GM23338 (cell line): ENCODE measurements at regions not wholly inside any gene's neighbourhood (a gene's known extent, or its start where the extent isn't known, plus 50 kb on each side); places are given as distances from the start of the nearest gene placed in this dataset.

Experiments
- CREB1 ChIP-seq: fragments of 250-450 bp; sonication (Bioruptor Pico); IDR thresholded peaks from 2 replicates; pipeline ENCODE4 v1.5.0; 2020; ENCODE audit warnings: low read depth, mild to moderate bottlenecking, moderate library complexity
- EZH2 ChIP-seq: fragments of 200-600 bp; sonication (generic); IDR thresholded peaks from one replicate; pipeline ENCODE4 v1.8.0; 2017; ENCODE audit warnings: antibody characterized with exemption, mild to moderate bottlenecking, low read depth; ENCODE audit not compliant: unreplicated experiment
- EZH2phosphoT487 ChIP-seq: fragments of 200-600 bp; sonication (generic); IDR thresholded peaks from one replicate; pipeline ENCODE4 v1.8.1; 2018; ENCODE audit warnings: antibody characterized with exemption; ENCODE audit not compliant: unreplicated experiment
- NANOG ChIP-seq: IDR thresholded peaks from 2 replicates; pipeline ENCODE4 v1.6.1; 2016; ENCODE audit warnings: antibody characterized with exemption, borderline replicate concordance
- POLR2AphosphoS5 ChIP-seq: IDR thresholded peaks from 2 replicates; pipeline ENCODE4 v1.6.1; 2016; ENCODE audit warnings: antibody characterized with exemption, low read depth
- STAT1 ChIP-seq: IDR thresholded peaks from one replicate; pipeline ENCODE4 v1.6.1; 2016; ENCODE audit warnings: antibody characterized with exemption; ENCODE audit not compliant: unreplicated experiment
- ZNF114 ChIP-seq: fragments of 250-450 bp; sonication (Bioruptor Pico); IDR thresholded peaks from 2 replicates; pipeline ENCODE4 v1.5.0; 2020; ENCODE audit warnings: mild to moderate bottlenecking, moderate library complexity
- ZNF331 ChIP-seq: fragments of 250-450 bp; sonication (Bioruptor Pico); IDR thresholded peaks from 2 replicates; pipeline ENCODE4 v1.5.0; 2020; ENCODE audit warnings: low read depth, mild to moderate bottlenecking, moderate library complexity
- TF ChIP-seq, protein P1 (sequence below), 2 experiments: fragments of 200-600 bp in 1 of 2; sonication (generic) in 1 of 2; conservative IDR thresholded peaks; 2 replicates each; pipeline versions ENCODE4 v1.5.1 to v1.6.1; 2016 to 2017; ENCODE audit warnings: antibody characterized with exemption in 2 of 2, low read depth in 2 of 2, mild to moderate bottlenecking in 2 of 2, moderate library complexity in 1 of 2

DNA sequence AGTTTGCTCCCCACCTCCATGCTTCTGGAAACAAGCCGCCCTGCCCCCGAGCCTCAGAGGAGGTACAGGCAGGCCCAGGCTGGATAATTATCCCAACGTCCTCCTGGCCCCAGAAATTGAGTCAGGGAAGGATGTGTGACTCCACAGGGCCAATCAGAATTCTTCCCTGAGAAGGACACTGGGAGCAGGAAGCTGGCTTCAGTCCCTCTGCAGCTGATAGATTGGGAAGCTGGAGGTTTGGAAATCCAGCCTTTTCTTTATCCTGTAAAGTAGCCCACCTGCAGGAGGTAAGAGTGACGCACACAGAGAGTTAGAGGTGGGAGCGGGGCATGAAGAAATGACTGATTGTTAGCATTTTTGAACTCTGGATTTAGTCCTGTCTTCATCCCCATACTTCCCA, 97.5 kb upstream of the CD82 start:
- TF ChIP-seq, protein P1, sequence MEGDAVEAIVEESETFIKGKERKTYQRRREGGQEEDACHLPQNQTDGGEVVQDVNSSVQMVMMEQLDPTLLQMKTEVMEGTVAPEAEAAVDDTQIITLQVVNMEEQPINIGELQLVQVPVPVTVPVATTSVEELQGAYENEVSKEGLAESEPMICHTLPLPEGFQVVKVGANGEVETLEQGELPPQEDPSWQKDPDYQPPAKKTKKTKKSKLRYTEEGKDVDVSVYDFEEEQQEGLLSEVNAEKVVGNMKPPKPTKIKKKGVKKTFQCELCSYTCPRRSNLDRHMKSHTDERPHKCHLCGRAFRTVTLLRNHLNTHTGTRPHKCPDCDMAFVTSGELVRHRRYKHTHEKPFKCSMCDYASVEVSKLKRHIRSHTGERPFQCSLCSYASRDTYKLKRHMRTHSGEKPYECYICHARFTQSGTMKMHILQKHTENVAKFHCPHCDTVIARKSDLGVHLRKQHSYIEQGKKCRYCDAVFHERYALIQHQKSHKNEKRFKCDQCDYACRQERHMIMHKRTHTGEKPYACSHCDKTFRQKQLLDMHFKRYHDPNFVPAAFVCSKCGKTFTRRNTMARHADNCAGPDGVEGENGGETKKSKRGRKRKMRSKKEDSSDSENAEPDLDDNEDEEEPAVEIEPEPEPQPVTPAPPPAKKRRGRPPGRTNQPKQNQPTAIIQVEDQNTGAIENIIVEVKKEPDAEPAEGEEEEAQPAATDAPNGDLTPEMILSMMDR (conservative IDR thresholded peaks at IDR 0.05; ENCODE audit: low read depth in 2 of 2): no peak
- TF ChIP-seq POLR2AphosphoS5 (no peak), ZNF331 (CRISPR knock-in tag) (no peak), ZNF114 (CRISPR knock-in tag) (0 out of 2 replicates have a peak, but pooled peaks have one; percentile 4), CREB1 (no peak), STAT1 (no peak), EZH2phosphoT487 (no peak), EZH2 (no peak), NANOG (no peak)
